A673 (cell line): ENCODE measurements at regions not wholly inside any gene's neighbourhood (a gene's known extent, or its start where the extent isn't known, plus 50 kb on each side); places are given as distances from the start of the nearest gene placed in this dataset.

Experiments used
- EZH2 ChIP-seq: fragments of 200-600 bp; sonication (generic); IDR thresholded peaks from 2 replicates; pipeline ENCODE4 v1.6.1; 2017; ENCODE audit warnings: borderline replicate concordance, low read depth, mild to moderate bottlenecking, mixed read lengths, antibody characterized with exemption, low read length; ENCODE audit not compliant: poor library complexity, severe bottlenecking
- TF ChIP-seq, protein P1 (sequence below): fragments of 300-800, 200-600 bp; sonication (generic); conservative IDR thresholded peaks from 2 replicates; pipeline ENCODE4 v1.5.1; 2017; ENCODE audit warnings: low read depth, mild to moderate bottlenecking, antibody characterized with exemption, low read length, moderate library complexity, mixed read lengths

- TF ChIP-seq, protein P1, sequence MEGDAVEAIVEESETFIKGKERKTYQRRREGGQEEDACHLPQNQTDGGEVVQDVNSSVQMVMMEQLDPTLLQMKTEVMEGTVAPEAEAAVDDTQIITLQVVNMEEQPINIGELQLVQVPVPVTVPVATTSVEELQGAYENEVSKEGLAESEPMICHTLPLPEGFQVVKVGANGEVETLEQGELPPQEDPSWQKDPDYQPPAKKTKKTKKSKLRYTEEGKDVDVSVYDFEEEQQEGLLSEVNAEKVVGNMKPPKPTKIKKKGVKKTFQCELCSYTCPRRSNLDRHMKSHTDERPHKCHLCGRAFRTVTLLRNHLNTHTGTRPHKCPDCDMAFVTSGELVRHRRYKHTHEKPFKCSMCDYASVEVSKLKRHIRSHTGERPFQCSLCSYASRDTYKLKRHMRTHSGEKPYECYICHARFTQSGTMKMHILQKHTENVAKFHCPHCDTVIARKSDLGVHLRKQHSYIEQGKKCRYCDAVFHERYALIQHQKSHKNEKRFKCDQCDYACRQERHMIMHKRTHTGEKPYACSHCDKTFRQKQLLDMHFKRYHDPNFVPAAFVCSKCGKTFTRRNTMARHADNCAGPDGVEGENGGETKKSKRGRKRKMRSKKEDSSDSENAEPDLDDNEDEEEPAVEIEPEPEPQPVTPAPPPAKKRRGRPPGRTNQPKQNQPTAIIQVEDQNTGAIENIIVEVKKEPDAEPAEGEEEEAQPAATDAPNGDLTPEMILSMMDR: peak; percentile 69
- TF ChIP-seq EZH2: no peak
These were observed 259.8 kb upstream of the ANO5 start for GRCh38 chr11:21933095-21933494.
